Activated CD4-positive, alpha-beta T cell treated with anti-CD3 and anti-CD28 coated beads, Interleukin-2, amount 10 ng/mL, durations not matched to agents 7 days and 5 days (primary cell): ENCODE measurements at regions not wholly inside any gene's neighbourhood (a gene's known extent, or its start where the extent isn't known, plus 50 kb on each side); places are given as distances from the start of the nearest gene placed in this dataset.

ENCODE experiments used
- CTCF ChIA-PET: fragments of 350-600 bp; sonication (Branson Sonifier 250); formaldehyde crosslinking; loops from one replicate; lab custom pipeline; 2021; ENCODE audit warnings: antibody characterized with exemption; lab: Charles Lee
- POLR2A ChIA-PET: fragments of 350-600 bp; sonication (Branson Sonifier 250); formaldehyde crosslinking; loops from one replicate; lab custom pipeline; 2021; ENCODE audit warnings: antibody characterized with exemption; lab: Charles Lee
- DNase-seq: peaks from one replicate; pipeline ENCODE4 v3.0.0-alpha.2; 2020
- H3K27ac Mint-ChIP-seq: one replicate; pipeline ENCODE4 v1.8.0; 2021; ENCODE audit warnings: mild to moderate bottlenecking, moderate library complexity, mixed read lengths
- H3K27me3 Mint-ChIP-seq: one replicate; pipeline ENCODE4 v1.8.0; 2021; ENCODE audit warnings: mixed read lengths
- H3K36me3 Mint-ChIP-seq: one replicate; pipeline ENCODE4 v1.8.0; 2021; ENCODE audit warnings: low read depth, mixed read lengths
- H3K4me1 Mint-ChIP-seq: one replicate; pipeline ENCODE4 v1.8.0; 2021; ENCODE audit warnings: mixed read lengths
- H3K4me3 Mint-ChIP-seq: one replicate; pipeline ENCODE4 v1.8.0; 2021; ENCODE audit warnings: mild to moderate bottlenecking, moderate library complexity, mixed read lengths
- H3K9me3 Mint-ChIP-seq: one replicate; pipeline ENCODE4 v1.8.0; 2021; ENCODE audit warnings: mixed read lengths

- H3K27ac Mint-ChIP-seq: no peak overlapping the region
- peaks cover 7% of the 10 kb centered on the region for H3K9me3 Mint-ChIP-seq
- ChIA-PET CTCF (no interaction called here), POLR2A (no interaction called here)
- no peak overlapping the region for H3K4me3 Mint-ChIP-seq
- H3K27me3 Mint-ChIP-seq: no peaks in the 10 kb centered on the region
- DNase-seq: no peak
- no peaks in the 10 kb centered on the region for H3K4me1 Mint-ChIP-seq
- H3K36me3 Mint-ChIP-seq: no peaks in the 10 kb centered on the region
Observed at GRCh38 chr4:19534159-19534558, 717.5 kb upstream of the SLIT2 start.

GRCh38 chr4:19531906-19532848 is 719.5 kb upstream of the SLIT2 start:
- no peak for DNase-seq
- H3K27me3 Mint-ChIP-seq: no peaks in the 10 kb centered on the region
- H3K9me3 Mint-ChIP-seq: peaks cover 7% of the 10 kb centered on the region
- H3K27ac Mint-ChIP-seq: no peak overlapping the region
- no peak overlapping the region for H3K4me3 Mint-ChIP-seq
- ChIA-PET POLR2A (no interaction called here), CTCF (no interaction called here)
- H3K36me3 Mint-ChIP-seq: no peaks in the 10 kb centered on the region
- H3K4me1 Mint-ChIP-seq: no peaks in the 10 kb centered on the region

- no peaks in the 10 kb centered on the region for H3K4me1 Mint-ChIP-seq
Observed at GRCh38 chr4:19523964-19524363, 727.7 kb upstream of the SLIT2 start.

GRCh38 chr4:19522966-19523365 is 728.7 kb upstream of the SLIT2 start:
- Mint-ChIP-seq H3K36me3 (no peaks in the 10 kb centered on the region), H3K4me3 (no peak overlapping the region), H3K27me3 (no peaks in the 10 kb centered on the region), H3K9me3 (peaks cover 6% of the 10 kb centered on the region), H3K4me1 (no peaks in the 10 kb centered on the region), H3K27ac (no peak overlapping the region)
- CTCF ChIA-PET: no interaction called here
- POLR2A ChIA-PET: no interaction called here
- DNase-seq: no peak

More at GRCh38 chr4:19523964-19524363, 727.7 kb upstream of the SLIT2 start:
- Mint-ChIP-seq H3K27ac (no peak overlapping the region), H3K27me3 (no peaks in the 10 kb centered on the region), H3K4me3 (no peak overlapping the region), H3K36me3 (no peaks in the 10 kb centered on the region), H3K9me3 (peaks cover 6% of the 10 kb centered on the region)
- ChIA-PET POLR2A (no interaction called here), CTCF (no interaction called here)
- no peak for DNase-seq

- Mint-ChIP-seq H3K4me1 (no peaks in the 10 kb centered on the region), H3K27ac (no peak overlapping the region), H3K4me3 (no peak overlapping the region), H3K27me3 (no peaks in the 10 kb centered on the region), H3K36me3 (no peaks in the 10 kb centered on the region), H3K9me3 (peaks cover 7% of the 10 kb centered on the region)
- CTCF ChIA-PET: no interaction called here
- DNase-seq: no peak
- POLR2A ChIA-PET: no interaction called here
Observed at GRCh38 chr4:19520939-19521520, 730.7 kb upstream of the SLIT2 start.

GRCh38 chr4:19514276-19515070 is 737.2 kb upstream of the SLIT2 start:
- no peaks in the 10 kb centered on the region for H3K36me3 Mint-ChIP-seq
- H3K4me1 Mint-ChIP-seq: no peaks in the 10 kb centered on the region
- no peaks in the 10 kb centered on the region for H3K27me3 Mint-ChIP-seq
- CTCF ChIA-PET: no interaction called here
- H3K9me3 Mint-ChIP-seq: peaks cover 7% of the 10 kb centered on the region
- POLR2A ChIA-PET: no interaction called here
- no peak for DNase-seq
- no peak overlapping the region for H3K4me3 Mint-ChIP-seq
- H3K27ac Mint-ChIP-seq: no peak overlapping the region

- no peak for DNase-seq
- CTCF ChIA-PET: no interaction called here
- no peaks in the 10 kb centered on the region for H3K36me3 Mint-ChIP-seq
Observed at GRCh38 chr4:19512086-19512485, 739.6 kb upstream of the SLIT2 start.

GRCh38 chr4:19510993-19511392 is 740.7 kb upstream of the SLIT2 start:
- Mint-ChIP-seq H3K4me1 (no peaks in the 10 kb centered on the region), H3K4me3 (no peak overlapping the region), H3K27me3 (no peaks in the 10 kb centered on the region), H3K9me3 (peaks cover 5% of the 10 kb centered on the region), H3K27ac (no peak overlapping the region), H3K36me3 (no peaks in the 10 kb centered on the region)
- POLR2A ChIA-PET: no interaction called here
- CTCF ChIA-PET: no interaction called here
- no peak for DNase-seq

More at GRCh38 chr4:19512086-19512485, 739.6 kb upstream of the SLIT2 start:
- Mint-ChIP-seq H3K27ac (no peak overlapping the region), H3K9me3 (peaks cover 7% of the 10 kb centered on the region), H3K4me1 (no peaks in the 10 kb centered on the region), H3K27me3 (no peaks in the 10 kb centered on the region), H3K4me3 (no peak overlapping the region)
- POLR2A ChIA-PET: no interaction called here

GRCh38 chr4:19508442-19508841 is 743.3 kb upstream of the SLIT2 start:
- Mint-ChIP-seq H3K36me3 (no peaks in the 10 kb centered on the region), H3K4me1 (no peaks in the 10 kb centered on the region), H3K9me3 (peaks cover 3% of the 10 kb centered on the region), H3K4me3 (no peak overlapping the region), H3K27ac (no peak overlapping the region), H3K27me3 (no peaks in the 10 kb centered on the region)
- DNase-seq: no peak
- POLR2A ChIA-PET: no interaction called here
- CTCF ChIA-PET: no interaction called here

- no peaks in the 10 kb centered on the region for H3K9me3 Mint-ChIP-seq
- H3K4me1 Mint-ChIP-seq: no peaks in the 10 kb centered on the region
- no peak for DNase-seq
- no peak overlapping the region for H3K4me3 Mint-ChIP-seq
- H3K36me3 Mint-ChIP-seq: no peaks in the 10 kb centered on the region
- ChIA-PET CTCF (interaction anchor here (0.6 kb wide), 1 partner anchor 872 kb away, joined by 3 read pairs; no protein-coding TSS in a partner anchor), POLR2A (no interaction called here)
- H3K27me3 Mint-ChIP-seq: no peaks in the 10 kb centered on the region
- H3K27ac Mint-ChIP-seq: no peak overlapping the region
Observed at GRCh38 chr4:19497705-19498104, 754.0 kb upstream of the SLIT2 start.

- Mint-ChIP-seq H3K27me3 (no peaks in the 10 kb centered on the region), H3K36me3 (no peaks in the 10 kb centered on the region), H3K27ac (no peak overlapping the region), H3K4me1 (no peaks in the 10 kb centered on the region), H3K4me3 (no peak overlapping the region), H3K9me3 (no peaks in the 10 kb centered on the region)
- no peak for DNase-seq
- ChIA-PET POLR2A (no interaction called here), CTCF (no interaction called here)
Observed at GRCh38 chr4:19496756-19497155, 754.9 kb upstream of the SLIT2 start.

GRCh38 chr4:19494961-19495360 is 756.7 kb upstream of the SLIT2 start:
- H3K27ac Mint-ChIP-seq: no peak overlapping the region
- no peaks in the 10 kb centered on the region for H3K9me3 Mint-ChIP-seq
- POLR2A ChIA-PET: no interaction called here
- no peaks in the 10 kb centered on the region for H3K36me3 Mint-ChIP-seq
- no peaks in the 10 kb centered on the region for H3K27me3 Mint-ChIP-seq
- no peak overlapping the region for H3K4me3 Mint-ChIP-seq
- no peaks in the 10 kb centered on the region for H3K4me1 Mint-ChIP-seq
- DNase-seq: no peak
- CTCF ChIA-PET: no interaction called here

GRCh38 chr4:19492606-19493005 is 759.1 kb upstream of the SLIT2 start:
- Mint-ChIP-seq H3K36me3 (no peaks in the 10 kb centered on the region), H3K4me3 (no peak overlapping the region), H3K27me3 (no peaks in the 10 kb centered on the region), H3K9me3 (no peaks in the 10 kb centered on the region), H3K27ac (no peak overlapping the region), H3K4me1 (no peaks in the 10 kb centered on the region)
- no peak for DNase-seq
- ChIA-PET POLR2A (no interaction called here), CTCF (no interaction called here)
